ENCODE measurements at regions not wholly inside any gene's neighbourhood (a gene's known extent, or its start where the extent isn't known, plus 50 kb on each side); places are given as distances from the start of the nearest gene placed in this dataset.

- DNase-seq: no peak
- intact Hi-C loops (cut with DNase I): loop anchor here (10.0 kb wide), 1 partner anchor 142 kb away; no protein-coding TSS in a partner anchor
Measured at GRCh38 chr3:134302674-134303073, 52.0 kb upstream of the RYK start.

- peak in 1 of 42 donors; percentile 7 for DNase-seq
- intact Hi-C loops (cut with DNase I): loop anchor here (10.0 kb wide), 1 partner anchor 144 kb away; no protein-coding TSS in a partner anchor
Measured at GRCh38 chr3:134300520-134300919, 49.9 kb upstream of the RYK start.

Measured in head of caudate nucleus (tissue), 42 donors.